ENCODE measurements at regions not wholly inside any gene's neighbourhood (a gene's known extent, or its start where the extent isn't known, plus 50 kb on each side); places are given as distances from the start of the nearest gene placed in this dataset.

DNA sequence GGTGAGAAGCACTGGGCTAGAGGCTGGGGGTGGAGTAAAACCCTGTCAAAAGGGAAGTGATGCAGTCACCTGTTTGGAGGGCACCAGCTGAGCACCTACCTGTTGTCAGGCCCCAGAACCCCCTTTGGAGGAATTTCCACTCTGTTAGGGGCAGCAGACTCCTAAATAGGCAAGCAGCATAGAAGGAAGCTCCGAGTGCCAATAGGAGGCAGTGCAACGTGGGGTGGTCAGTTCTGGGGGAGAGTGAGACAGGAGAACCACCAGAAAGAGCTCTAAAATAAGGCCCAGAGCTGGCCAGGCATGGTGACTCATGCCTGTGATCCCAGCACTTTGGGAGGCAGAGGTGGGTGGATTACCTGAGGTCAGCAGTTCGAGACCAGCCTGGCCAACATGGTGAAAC, 203.7 kb upstream of the ZC3H12A start:
- Histone ChIP-seq H3K27me3 (ENCODE audit: low read length) (no peaks in the 10 kb centered on the region), H3K36me3 (ENCODE audit: low read length) (no peaks in the 10 kb centered on the region), H3K79me2 (ENCODE audit: insufficient read depth, low read length) (no peaks in the 10 kb centered on the region), H3K4me2 (ENCODE audit: low read depth, low read length, poor library complexity, severe bottlenecking) (no peak overlapping the region), H3K9ac (ENCODE audit: low read length) (no peak overlapping the region), H3K27ac (ENCODE audit: low read depth, low read length) (no peak overlapping the region), H3K9me3 (ENCODE audit: insufficient read depth, low read length) (no peaks in the 10 kb centered on the region), H3K4me3 (ENCODE audit: insufficient read depth, low read length, poor library complexity, severe bottlenecking) (no peak overlapping the region), H4K20me1 (ENCODE audit: low read depth, low read length) (no peaks in the 10 kb centered on the region), H2AFZ (ENCODE audit: low read depth, low read length, severe bottlenecking) (no peak overlapping the region), H3F3A (ENCODE audit: insufficient read depth) (no peaks in the 10 kb centered on the region), H3K9me2 (replicated peaks; ENCODE audit: insufficient read depth, low read length) (no peaks in the 10 kb centered on the region)
- no peak for TF ChIP-seq EZH2phosphoT487 (conservative IDR thresholded peaks at IDR 0.05; ENCODE audit: low read length)
- TF ChIP-seq, protein P1, sequence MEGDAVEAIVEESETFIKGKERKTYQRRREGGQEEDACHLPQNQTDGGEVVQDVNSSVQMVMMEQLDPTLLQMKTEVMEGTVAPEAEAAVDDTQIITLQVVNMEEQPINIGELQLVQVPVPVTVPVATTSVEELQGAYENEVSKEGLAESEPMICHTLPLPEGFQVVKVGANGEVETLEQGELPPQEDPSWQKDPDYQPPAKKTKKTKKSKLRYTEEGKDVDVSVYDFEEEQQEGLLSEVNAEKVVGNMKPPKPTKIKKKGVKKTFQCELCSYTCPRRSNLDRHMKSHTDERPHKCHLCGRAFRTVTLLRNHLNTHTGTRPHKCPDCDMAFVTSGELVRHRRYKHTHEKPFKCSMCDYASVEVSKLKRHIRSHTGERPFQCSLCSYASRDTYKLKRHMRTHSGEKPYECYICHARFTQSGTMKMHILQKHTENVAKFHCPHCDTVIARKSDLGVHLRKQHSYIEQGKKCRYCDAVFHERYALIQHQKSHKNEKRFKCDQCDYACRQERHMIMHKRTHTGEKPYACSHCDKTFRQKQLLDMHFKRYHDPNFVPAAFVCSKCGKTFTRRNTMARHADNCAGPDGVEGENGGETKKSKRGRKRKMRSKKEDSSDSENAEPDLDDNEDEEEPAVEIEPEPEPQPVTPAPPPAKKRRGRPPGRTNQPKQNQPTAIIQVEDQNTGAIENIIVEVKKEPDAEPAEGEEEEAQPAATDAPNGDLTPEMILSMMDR (IDR thresholded peaks at IDR 0.05; ENCODE audit: insufficient read depth, low read length, poor library complexity, severe bottlenecking), result no peak

DNA sequence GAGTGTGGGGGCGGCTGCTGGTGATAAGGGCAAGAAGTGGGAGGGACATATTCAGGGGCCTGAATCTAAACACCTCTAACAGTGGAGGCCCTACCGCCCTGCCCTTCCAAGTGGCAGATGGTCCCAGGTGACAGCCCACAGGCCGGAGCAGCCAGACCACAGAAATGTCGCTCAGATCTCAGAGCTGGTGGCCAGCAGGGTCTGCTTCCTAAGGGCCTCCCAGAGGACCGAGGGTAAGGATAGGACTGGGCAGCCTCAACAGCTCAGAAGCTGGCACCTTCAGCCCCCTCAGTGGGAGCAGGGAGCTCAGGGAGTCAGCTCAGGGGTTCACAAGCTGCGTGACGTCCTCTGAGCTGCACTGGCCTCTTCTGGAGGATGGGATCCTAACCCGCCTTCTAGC, 201.8 kb upstream of the ZC3H12A start:
- Histone ChIP-seq H3K4me3 (ENCODE audit: insufficient read depth, low read length, poor library complexity, severe bottlenecking) (no peak overlapping the region), H3K4me2 (ENCODE audit: low read depth, low read length, poor library complexity, severe bottlenecking) (no peak overlapping the region), H3K27ac (ENCODE audit: low read depth, low read length) (no peak overlapping the region), H3F3A (ENCODE audit: insufficient read depth) (no peaks in the 10 kb centered on the region), H3K9ac (ENCODE audit: low read length) (no peak overlapping the region), H3K36me3 (ENCODE audit: low read length) (no peaks in the 10 kb centered on the region), H2AFZ (ENCODE audit: low read depth, low read length, severe bottlenecking) (no peak overlapping the region), H3K9me3 (ENCODE audit: insufficient read depth, low read length) (no peaks in the 10 kb centered on the region), H3K79me2 (ENCODE audit: insufficient read depth, low read length) (no peaks in the 10 kb centered on the region), H3K9me2 (replicated peaks; ENCODE audit: insufficient read depth, low read length) (no peaks in the 10 kb centered on the region), H4K20me1 (ENCODE audit: low read depth, low read length) (no peaks in the 10 kb centered on the region), H3K27me3 (ENCODE audit: low read length) (no peaks in the 10 kb centered on the region)
- no peak for TF ChIP-seq EZH2phosphoT487 (conservative IDR thresholded peaks at IDR 0.05; ENCODE audit: low read length)
- TF ChIP-seq, protein P1 (IDR thresholded peaks at IDR 0.05; ENCODE audit: insufficient read depth, low read length, poor library complexity, severe bottlenecking), result no peak

DNA sequence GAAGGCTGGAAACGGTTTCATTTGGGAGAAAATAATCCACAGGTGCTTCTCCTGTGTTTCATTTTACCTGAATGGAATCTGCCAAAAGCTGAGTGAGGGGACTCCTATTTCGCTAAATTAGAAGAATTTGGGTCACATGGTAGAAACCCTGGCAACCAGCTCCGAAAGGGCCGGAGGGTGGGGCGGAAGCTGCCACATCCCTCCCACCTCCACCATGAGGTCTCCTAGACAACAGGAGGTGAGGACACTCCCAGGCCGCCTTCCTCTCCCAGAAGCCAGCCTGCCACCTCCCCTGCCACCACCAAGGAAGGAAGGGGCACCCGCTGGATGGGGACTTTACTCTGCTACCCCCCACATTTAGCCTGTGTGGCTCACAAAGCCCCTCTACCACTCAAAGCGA, 199.9 kb upstream of the ZC3H12A start:
- H3F3A ChIP-seq (ENCODE audit: insufficient read depth), result no peaks in the 10 kb centered on the region
- no peaks in the 10 kb centered on the region for H3K27me3 ChIP-seq (ENCODE audit: low read length)
- no peaks in the 10 kb centered on the region for H3K9me3 ChIP-seq (ENCODE audit: insufficient read depth, low read length)
- H3K36me3 ChIP-seq (ENCODE audit: low read length), result no peaks in the 10 kb centered on the region
- H3K4me3 ChIP-seq (ENCODE audit: insufficient read depth, low read length, poor library complexity, severe bottlenecking), result no peak overlapping the region
- no peaks in the 10 kb centered on the region for H3K9me2 ChIP-seq (replicated peaks; ENCODE audit: insufficient read depth, low read length)
- no peak overlapping the region for H2AFZ ChIP-seq (ENCODE audit: low read depth, low read length, severe bottlenecking)
- H3K27ac ChIP-seq (ENCODE audit: low read depth, low read length), result no peak overlapping the region
- no peaks in the 10 kb centered on the region for H3K79me2 ChIP-seq (ENCODE audit: insufficient read depth, low read length)
- no peak overlapping the region for H3K4me2 ChIP-seq (ENCODE audit: low read depth, low read length, poor library complexity, severe bottlenecking)
- no peaks in the 10 kb centered on the region for H4K20me1 ChIP-seq (ENCODE audit: low read depth, low read length)
- no peak overlapping the region for H3K9ac ChIP-seq (ENCODE audit: low read length)
- TF ChIP-seq, protein P1 (IDR thresholded peaks at IDR 0.05; ENCODE audit: insufficient read depth, low read length, poor library complexity, severe bottlenecking), result no peak
- TF ChIP-seq EZH2phosphoT487 (conservative IDR thresholded peaks at IDR 0.05; ENCODE audit: low read length), result no peak

Measured in SU-DHL-6 (cell line).